Neuron (in vitro differentiated cells): ENCODE measurements at regions not wholly inside any gene's neighbourhood (a gene's known extent, or its start where the extent isn't known, plus 50 kb on each side); places are given as distances from the start of the nearest gene placed in this dataset.

ENCODE experiments used
- H2AFZ ChIP-seq: one replicate; pipeline ENCODE4 v1.6.1; 2013; ENCODE audit warnings: low read depth, mild to moderate bottlenecking, inconsistent platforms, low read length, moderate library complexity
- H3K27me3 ChIP-seq: one replicate; pipeline ENCODE4 v1.6.1; 2013; ENCODE audit warnings: low read length; ENCODE audit not compliant: insufficient read depth
- H3K36me3 ChIP-seq: one replicate; pipeline ENCODE4 v1.6.1; 2013; ENCODE audit warnings: low read length; ENCODE audit not compliant: insufficient read depth
- H3K4me1 ChIP-seq: one replicate; pipeline ENCODE4 v1.6.1; 2013; ENCODE audit warnings: low read length; ENCODE audit not compliant: insufficient read depth
- H3K4me3 ChIP-seq: 2 replicates; pipeline ENCODE4 v1.5.1; 2013; ENCODE audit warnings: mild to moderate bottlenecking, low read length, moderate library complexity
- H3K9me3 ChIP-seq: one replicate; pipeline ENCODE4 v1.6.1; 2013; ENCODE audit warnings: low read length

GRCh38 chr13:29935309-29935981 lies 85.0 kb upstream of the UBL3 start:
- Histone ChIP-seq H3K9me3 (no peaks in the 10 kb centered on the region), H2AFZ (no peak overlapping the region)

GRCh38 chr13:29934531-29935308 lies 84.3 kb upstream of the UBL3 start:
- Histone ChIP-seq H3K9me3 (no peaks in the 10 kb centered on the region), H3K36me3 (no peaks in the 10 kb centered on the region), H2AFZ (no peak overlapping the region), H3K4me3 (no peak overlapping the region), H3K4me1 (no peaks in the 10 kb centered on the region), H3K27me3 (peaks cover 6% of the 10 kb centered on the region)

More at GRCh38 chr13:29935309-29935981, 85.0 kb upstream of the UBL3 start:
- Histone ChIP-seq H3K27me3 (peaks cover 6% of the 10 kb centered on the region), H3K4me3 (no peak overlapping the region), H3K4me1 (no peaks in the 10 kb centered on the region), H3K36me3 (no peaks in the 10 kb centered on the region)

GRCh38 chr13:29933401-29933800 lies 83.0 kb upstream of the UBL3 start:
- Histone ChIP-seq H3K27me3 (peaks cover 3% of the 10 kb centered on the region), H3K9me3 (no peaks in the 10 kb centered on the region), H3K4me3 (no peak overlapping the region), H3K4me1 (no peaks in the 10 kb centered on the region), H3K36me3 (no peaks in the 10 kb centered on the region), H2AFZ (no peak overlapping the region)

GRCh38 chr13:29931696-29932095 lies 81.3 kb upstream of the UBL3 start:
- no peaks in the 10 kb centered on the region for H3K36me3 ChIP-seq
- peaks cover 3% of the 10 kb centered on the region for H3K27me3 ChIP-seq
- no peaks in the 10 kb centered on the region for H3K4me1 ChIP-seq
- no peak overlapping the region for H2AFZ ChIP-seq
- no peaks in the 10 kb centered on the region for H3K9me3 ChIP-seq
- no peak overlapping the region for H3K4me3 ChIP-seq

- no peaks in the 10 kb centered on the region for H3K4me1 ChIP-seq
- H3K36me3 ChIP-seq = no peaks in the 10 kb centered on the region
- no peak overlapping the region for H3K4me3 ChIP-seq
- no peaks in the 10 kb centered on the region for H3K9me3 ChIP-seq
- H2AFZ ChIP-seq = no peak overlapping the region
- no peaks in the 10 kb centered on the region for H3K27me3 ChIP-seq
Observed at GRCh38 chr13:29929062-29929847, 78.8 kb upstream of the UBL3 start.

GRCh38 chr13:29926098-29926476 lies 75.7 kb upstream of the UBL3 start:
- no peaks in the 10 kb centered on the region for H3K36me3 ChIP-seq
- no peaks in the 10 kb centered on the region for H3K27me3 ChIP-seq
- H2AFZ ChIP-seq = no peak overlapping the region
- H3K4me3 ChIP-seq = no peak overlapping the region
- no peaks in the 10 kb centered on the region for H3K9me3 ChIP-seq
- H3K4me1 ChIP-seq = no peaks in the 10 kb centered on the region

GRCh38 chr13:29925457-29926097 lies 75.2 kb upstream of the UBL3 start:
- Histone ChIP-seq H3K36me3 (no peaks in the 10 kb centered on the region), H3K27me3 (no peaks in the 10 kb centered on the region), H3K4me3 (no peak overlapping the region), H3K4me1 (no peaks in the 10 kb centered on the region), H2AFZ (no peak overlapping the region), H3K9me3 (no peaks in the 10 kb centered on the region)

GRCh38 chr13:29924482-29925350 lies 74.3 kb upstream of the UBL3 start:
- H2AFZ ChIP-seq = no peak overlapping the region
- no peaks in the 10 kb centered on the region for H3K4me1 ChIP-seq
- H3K27me3 ChIP-seq = no peaks in the 10 kb centered on the region
- no peaks in the 10 kb centered on the region for H3K36me3 ChIP-seq
- no peaks in the 10 kb centered on the region for H3K9me3 ChIP-seq
- H3K4me3 ChIP-seq = no peak overlapping the region

- Histone ChIP-seq H3K36me3 (no peaks in the 10 kb centered on the region), H3K9me3 (no peaks in the 10 kb centered on the region), H3K27me3 (no peaks in the 10 kb centered on the region), H3K4me3 (no peak overlapping the region), H2AFZ (no peak overlapping the region), H3K4me1 (no peaks in the 10 kb centered on the region)
Observed at GRCh38 chr13:29923554-29924481, 73.4 kb upstream of the UBL3 start.

GRCh38 chr13:29922896-29923295 lies 72.5 kb upstream of the UBL3 start:
- peaks cover 7% of the 10 kb centered on the region for H3K4me1 ChIP-seq
- H2AFZ ChIP-seq = no peak overlapping the region
- no peak overlapping the region for H3K4me3 ChIP-seq
- no peaks in the 10 kb centered on the region for H3K9me3 ChIP-seq
- H3K27me3 ChIP-seq = no peaks in the 10 kb centered on the region
- no peaks in the 10 kb centered on the region for H3K36me3 ChIP-seq

- H3K4me3 ChIP-seq = no peak overlapping the region
- no peaks in the 10 kb centered on the region for H3K36me3 ChIP-seq
- H3K27me3 ChIP-seq = no peaks in the 10 kb centered on the region
- H3K4me1 ChIP-seq = peaks cover 13% of the 10 kb centered on the region
- no peaks in the 10 kb centered on the region for H3K9me3 ChIP-seq
- no peak overlapping the region for H2AFZ ChIP-seq
Observed at GRCh38 chr13:29922281-29922821, 71.9 kb upstream of the UBL3 start.
